ENCODE measurements at regions not wholly inside any gene's neighbourhood (a gene's known extent, or its start where the extent isn't known, plus 50 kb on each side); places are given as distances from the start of the nearest gene placed in this dataset.

- no peak for TF ChIP-seq EZH2 (IDR thresholded peaks at IDR 0.05; ENCODE audit: borderline replicate concordance, low read length)
- TF ChIP-seq CTCF (IDR thresholded peaks at IDR 0.05; ENCODE audit: low read length), result no peak
Observed at GRCh38 chr2:215668378-215668775, 232.5 kb upstream of the FN1 start.
